ENCODE measurements at regions not wholly inside any gene's neighbourhood (a gene's known extent, or its start where the extent isn't known, plus 50 kb on each side); places are given as distances from the start of the nearest gene placed in this dataset.

- no peak overlapping the region for H3K4me3 ChIP-seq (ENCODE audit: low read depth, low read length)
- no peak for TF ChIP-seq CTCF (IDR thresholded peaks at IDR 0.05; ENCODE audit: insufficient read depth, low read depth, low read length, missing control alignments)
- no peak for DNase-seq (ENCODE audit: low read depth)
Observed at GRCh38 chr2:35858216-35858615, 497.4 kb upstream of the CRIM1 start.

GRCh38 chr2:35857498-35857897 is 498.1 kb upstream of the CRIM1 start:
- H3K4me3 ChIP-seq (ENCODE audit: low read depth, low read length), result no peak overlapping the region
- DNase-seq (ENCODE audit: low read depth), result no peak
- TF ChIP-seq CTCF (IDR thresholded peaks at IDR 0.05; ENCODE audit: insufficient read depth, low read depth, low read length, missing control alignments), result no peak

- TF ChIP-seq CTCF (IDR thresholded peaks at IDR 0.05; ENCODE audit: insufficient read depth, low read depth, low read length, missing control alignments), result no peak
- H3K4me3 ChIP-seq (ENCODE audit: low read depth, low read length), result no peak overlapping the region
- DNase-seq (ENCODE audit: low read depth), result no peak
Observed at GRCh38 chr2:35831385-35831784, 524.2 kb upstream of the CRIM1 start.

- no peak for DNase-seq (ENCODE audit: low read depth)
- TF ChIP-seq CTCF (IDR thresholded peaks at IDR 0.05; ENCODE audit: insufficient read depth, low read depth, low read length, missing control alignments), result no peak
- no peak overlapping the region for H3K4me3 ChIP-seq (ENCODE audit: low read depth, low read length)
Observed at GRCh38 chr2:35830833-35831232, 524.7 kb upstream of the CRIM1 start.

- DNase-seq (ENCODE audit: low read depth), result no peak
- TF ChIP-seq CTCF (IDR thresholded peaks at IDR 0.05; ENCODE audit: insufficient read depth, low read depth, low read length, missing control alignments), result no peak
- H3K4me3 ChIP-seq (ENCODE audit: low read depth, low read length), result no peak overlapping the region
Observed at GRCh38 chr2:35827086-35827485, 528.5 kb upstream of the CRIM1 start.

- no peak for DNase-seq (ENCODE audit: low read depth)
- H3K4me3 ChIP-seq (ENCODE audit: low read depth, low read length), result no peak overlapping the region
- TF ChIP-seq CTCF (IDR thresholded peaks at IDR 0.05; ENCODE audit: insufficient read depth, low read depth, low read length, missing control alignments), result no peak
Observed at GRCh38 chr2:35822716-35823115, 532.9 kb upstream of the CRIM1 start.

GRCh38 chr2:35821675-35822074 is 533.9 kb upstream of the CRIM1 start:
- no peak overlapping the region for H3K4me3 ChIP-seq (ENCODE audit: low read depth, low read length)
- TF ChIP-seq CTCF (IDR thresholded peaks at IDR 0.05; ENCODE audit: insufficient read depth, low read depth, low read length, missing control alignments), result no peak
- DNase-seq (ENCODE audit: low read depth), result no peak

All from GM12865 (cell line).